ENCODE measurements at regions not wholly inside any gene's neighbourhood (a gene's known extent, or its start where the extent isn't known, plus 50 kb on each side); places are given as distances from the start of the nearest gene placed in this dataset.

DNA sequence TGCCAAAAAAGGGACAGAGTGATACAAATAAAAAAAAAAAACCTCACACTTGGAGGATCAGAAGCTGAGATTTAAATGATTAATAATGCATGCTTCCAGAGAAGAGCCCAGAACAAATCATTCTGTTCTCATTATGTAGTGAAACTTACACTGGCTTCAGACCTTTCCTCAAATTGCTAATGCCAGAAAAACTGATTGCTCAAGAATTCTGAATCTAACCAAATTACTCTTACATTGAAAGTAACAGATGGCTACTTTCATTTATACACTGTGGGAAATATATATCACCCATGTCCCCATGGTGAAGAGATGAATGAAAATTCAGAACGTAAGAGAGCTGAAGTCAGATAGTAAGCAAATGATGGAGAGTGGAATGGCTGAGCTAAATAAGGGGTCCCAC, 85.9 kb upstream of the NSMCE3 start:
- FAIRE-seq: no peak

DNA sequence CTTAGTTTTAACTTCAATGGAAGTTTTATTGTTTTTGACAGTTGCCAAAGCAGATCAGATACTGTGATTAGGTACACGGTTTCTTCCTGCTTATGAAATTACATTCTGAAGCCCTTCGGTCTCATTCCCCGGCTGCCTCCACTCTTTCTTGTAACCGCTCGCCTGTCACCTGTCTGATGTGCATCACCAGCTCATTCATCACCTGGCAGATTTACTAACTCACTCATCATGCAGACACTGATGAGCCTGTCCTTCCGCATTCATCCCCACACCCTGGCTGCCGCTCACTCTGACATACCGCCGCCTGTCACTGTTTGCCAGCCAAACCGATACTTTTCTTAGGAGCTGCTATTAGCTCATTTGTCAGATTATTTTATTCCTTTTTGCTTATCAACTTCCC, 82.8 kb upstream of the NSMCE3 start:
- Histone ChIP-seq H3K27ac (no peak overlapping the region), H3K4me1 (no peaks in the 10 kb centered on the region), H3K4me2 (no peak overlapping the region), H3K9me3 (no peaks in the 10 kb centered on the region), H3K4me3 (no peak overlapping the region)
- ChIA-PET CTCF (no interaction called here), POLR2A (no interaction called here)
- no peak for FAIRE-seq
- no peak for DNase-seq (ENCODE audit: low read depth in 1 of 2, low spot score in 1 of 2)
- WGBS (ENCODE audit: missing lambda C conversion rate): 73% methylated on average over 10 of the region's 10 CpGs
- TF ChIP-seq KDM1A (IDR thresholded peaks at IDR 0.05; ENCODE audit: low read depth) (no peak), MAFK (IDR thresholded peaks at IDR 0.05; ENCODE audit: partially characterized antibody) (no peak), HOXA7 (CRISPR knock-in tag; IDR thresholded peaks at IDR 0.05) (no peak), BHLHE40 (IDR thresholded peaks at IDR 0.05; ENCODE audit: low read depth, low read length) (no peak), SREBF2 (IDR thresholded peaks at IDR 0.05) (no peak), POLR2AphosphoS2 (conservative IDR thresholded peaks at IDR 0.05; ENCODE audit: low read length) (no peak)
- TF ChIP-seq, protein P1, sequence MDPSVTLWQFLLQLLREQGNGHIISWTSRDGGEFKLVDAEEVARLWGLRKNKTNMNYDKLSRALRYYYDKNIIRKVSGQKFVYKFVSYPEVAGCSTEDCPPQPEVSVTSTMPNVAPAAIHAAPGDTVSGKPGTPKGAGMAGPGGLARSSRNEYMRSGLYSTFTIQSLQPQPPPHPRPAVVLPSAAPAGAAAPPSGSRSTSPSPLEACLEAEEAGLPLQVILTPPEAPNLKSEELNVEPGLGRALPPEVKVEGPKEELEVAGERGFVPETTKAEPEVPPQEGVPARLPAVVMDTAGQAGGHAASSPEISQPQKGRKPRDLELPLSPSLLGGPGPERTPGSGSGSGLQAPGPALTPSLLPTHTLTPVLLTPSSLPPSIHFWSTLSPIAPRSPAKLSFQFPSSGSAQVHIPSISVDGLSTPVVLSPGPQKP (IDR thresholded peaks at IDR 0.05; ENCODE audit: low read depth, low read length): no peak
- no peak for ATAC-seq

More for the DNA sequence above, 85.9 kb upstream of the NSMCE3 start:
- DNase-seq (ENCODE audit: low read depth in 1 of 2, low spot score in 1 of 2) (no peak), ATAC-seq (no peak)
- Histone ChIP-seq H3K4me2 (no peak overlapping the region), H3K9me3 (no peaks in the 10 kb centered on the region), H3K27ac (no peak overlapping the region), H3K4me3 (no peak overlapping the region), H3K4me1 (no peaks in the 10 kb centered on the region)
- CTCF ChIA-PET: no interaction called here
- TF ChIP-seq RFX5 (IDR thresholded peaks at IDR 0.05): no peak
- TF ChIP-seq JUN (IDR thresholded peaks at IDR 0.05): no peak
- TF ChIP-seq HEYL (CRISPR knock-in tag; IDR thresholded peaks at IDR 0.05): no peak
- TF ChIP-seq NR3C1 (IDR thresholded peaks at IDR 0.05): no peak
- no peak for TF ChIP-seq PHF8 (IDR thresholded peaks at IDR 0.05; ENCODE audit: borderline replicate concordance, low read depth)
- TF ChIP-seq RNF2 (IDR thresholded peaks at IDR 0.05; ENCODE audit: borderline replicate concordance, low read depth): no peak
- no peak for TF ChIP-seq RCOR1 (IDR thresholded peaks at IDR 0.05; ENCODE audit: low read depth, low read length)
- TF ChIP-seq SREBF2 (IDR thresholded peaks at IDR 0.05): no peak
- TF ChIP-seq FOXS1 (CRISPR knock-in tag; IDR thresholded peaks at IDR 0.05): no peak
- TF ChIP-seq CHD4 (IDR thresholded peaks at IDR 0.05; ENCODE audit: borderline replicate concordance): no peak
- no peak for TF ChIP-seq NPAS2 (CRISPR knock-in tag; IDR thresholded peaks at IDR 0.05; ENCODE audit: borderline replicate concordance)
- no peak for TF ChIP-seq ZNF302 (CRISPR knock-in tag; IDR thresholded peaks at IDR 0.05)
- no peak for TF ChIP-seq HOXA7 (CRISPR knock-in tag; IDR thresholded peaks at IDR 0.05)
- TF ChIP-seq, protein P2, sequence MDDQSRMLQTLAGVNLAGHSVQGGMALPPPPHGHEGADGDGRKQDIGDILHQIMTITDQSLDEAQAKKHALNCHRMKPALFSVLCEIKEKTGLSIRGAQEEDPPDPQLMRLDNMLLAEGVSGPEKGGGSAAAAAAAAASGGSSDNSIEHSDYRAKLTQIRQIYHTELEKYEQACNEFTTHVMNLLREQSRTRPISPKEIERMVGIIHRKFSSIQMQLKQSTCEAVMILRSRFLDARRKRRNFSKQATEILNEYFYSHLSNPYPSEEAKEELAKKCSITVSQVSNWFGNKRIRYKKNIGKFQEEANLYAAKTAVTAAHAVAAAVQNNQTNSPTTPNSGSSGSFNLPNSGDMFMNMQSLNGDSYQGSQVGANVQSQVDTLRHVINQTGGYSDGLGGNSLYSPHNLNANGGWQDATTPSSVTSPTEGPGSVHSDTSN (IDR thresholded peaks at IDR 0.05): no peak
- POLR2A ChIA-PET: no interaction called here
- WGBS (ENCODE audit: missing lambda C conversion rate): 2% methylated on average over 1 of the region's 1 CpG

DNA sequence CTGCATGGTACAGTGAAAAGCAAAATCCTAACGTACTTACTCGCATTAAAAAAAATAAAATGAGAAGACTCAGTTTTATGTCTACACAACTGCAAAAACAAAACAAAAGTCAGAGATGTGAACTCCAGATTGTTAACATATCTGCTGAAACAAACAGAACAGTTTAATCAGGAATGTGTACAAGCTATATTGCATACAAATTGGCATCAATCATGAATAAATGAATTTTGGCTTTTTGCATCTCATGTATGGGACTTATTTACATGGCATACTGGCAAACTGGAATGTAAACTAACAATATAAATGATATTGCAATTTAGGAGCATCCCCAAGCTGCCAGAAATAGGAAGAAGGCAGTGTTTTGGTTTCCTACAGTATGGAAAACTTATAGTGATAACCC, 79.6 kb upstream of the NSMCE3 start:
- Histone ChIP-seq H3K27ac (no peak overlapping the region), H3K4me3 (no peak overlapping the region), H3K4me1 (no peaks in the 10 kb centered on the region), H3K4me2 (no peak overlapping the region), H3K9me3 (no peaks in the 10 kb centered on the region)
- ChIA-PET POLR2A (no interaction called here), CTCF (no interaction called here)
- TF ChIP-seq FOSL2 (IDR thresholded peaks at IDR 0.05) (no peak), FOSL2 (CRISPR knock-in tag; IDR thresholded peaks at IDR 0.05) (no peak), MYC (IDR thresholded peaks at IDR 0.05; ENCODE audit: borderline replicate concordance, low read length) (no peak), PHF8 (IDR thresholded peaks at IDR 0.05; ENCODE audit: borderline replicate concordance, low read depth) (no peak), ZC3H11A (IDR thresholded peaks at IDR 0.05) (no peak), BHLHE40 (IDR thresholded peaks at IDR 0.05; ENCODE audit: low read depth, low read length) (no peak), ZNF302 (CRISPR knock-in tag; IDR thresholded peaks at IDR 0.05) (no peak), ZFP36 (IDR thresholded peaks at IDR 0.05; ENCODE audit: borderline replicate concordance, partially characterized antibody) (no peak), RFX5 (IDR thresholded peaks at IDR 0.05) (no peak)
- TF ChIP-seq, protein P3, sequence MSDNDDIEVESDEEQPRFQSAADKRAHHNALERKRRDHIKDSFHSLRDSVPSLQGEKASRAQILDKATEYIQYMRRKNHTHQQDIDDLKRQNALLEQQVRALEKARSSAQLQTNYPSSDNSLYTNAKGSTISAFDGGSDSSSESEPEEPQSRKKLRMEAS (IDR thresholded peaks at IDR 0.05): no peak
- TF ChIP-seq, protein P4, sequence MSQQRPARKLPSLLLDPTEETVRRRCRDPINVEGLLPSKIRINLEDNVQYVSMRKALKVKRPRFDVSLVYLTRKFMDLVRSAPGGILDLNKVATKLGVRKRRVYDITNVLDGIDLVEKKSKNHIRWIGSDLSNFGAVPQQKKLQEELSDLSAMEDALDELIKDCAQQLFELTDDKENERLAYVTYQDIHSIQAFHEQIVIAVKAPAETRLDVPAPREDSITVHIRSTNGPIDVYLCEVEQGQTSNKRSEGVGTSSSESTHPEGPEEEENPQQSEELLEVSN (IDR thresholded peaks at IDR 0.05; ENCODE audit: borderline replicate concordance, low read depth): no peak
- 94% methylated on average over 2 of the region's 2 CpGs for WGBS (ENCODE audit: missing lambda C conversion rate)
- DNase-seq (ENCODE audit: low read depth in 1 of 2, low spot score in 1 of 2) (no peak), ATAC-seq (no peak), FAIRE-seq (peak; percentile 18)
